SKM-1 (cell line): ENCODE measurements at regions not wholly inside any gene's neighbourhood (a gene's known extent, or its start where the extent isn't known, plus 50 kb on each side); places are given as distances from the start of the nearest gene placed in this dataset.

ENCODE experiments used
- DNase-seq: peaks from one replicate; lab custom pipeline; 2025; ENCODE audit not compliant: unreplicated experiment; lab: John Stamatoyannopoulos, UW

- no peak for DNase-seq
Measured at GRCh38 chr5:173826086-173826427, 62.1 kb upstream of the CPEB4 start.

- no peak for DNase-seq
Measured at GRCh38 chr5:173826428-173827350, 61.5 kb upstream of the CPEB4 start.

DNA sequence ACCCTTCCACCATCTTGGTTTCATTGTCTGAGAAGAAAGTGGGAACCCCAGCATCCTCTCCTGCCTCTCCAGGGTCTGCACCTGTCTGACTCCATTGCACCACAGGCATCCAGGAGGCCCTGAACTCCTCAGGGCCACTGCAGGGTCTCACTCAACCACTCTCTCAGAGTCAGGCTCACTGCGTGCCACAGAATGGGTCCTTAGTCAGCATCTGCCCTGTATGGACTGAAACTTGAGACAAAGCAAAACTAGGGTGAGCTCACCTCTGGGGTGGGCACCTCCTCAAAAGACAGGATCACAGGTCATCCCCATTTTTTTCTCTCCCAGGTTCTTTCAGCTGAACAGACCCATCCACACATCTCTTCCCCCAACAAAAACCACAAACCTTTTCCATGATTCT is 59.2 kb upstream of the CPEB4 start:
- DNase-seq, result no peak

DNA sequence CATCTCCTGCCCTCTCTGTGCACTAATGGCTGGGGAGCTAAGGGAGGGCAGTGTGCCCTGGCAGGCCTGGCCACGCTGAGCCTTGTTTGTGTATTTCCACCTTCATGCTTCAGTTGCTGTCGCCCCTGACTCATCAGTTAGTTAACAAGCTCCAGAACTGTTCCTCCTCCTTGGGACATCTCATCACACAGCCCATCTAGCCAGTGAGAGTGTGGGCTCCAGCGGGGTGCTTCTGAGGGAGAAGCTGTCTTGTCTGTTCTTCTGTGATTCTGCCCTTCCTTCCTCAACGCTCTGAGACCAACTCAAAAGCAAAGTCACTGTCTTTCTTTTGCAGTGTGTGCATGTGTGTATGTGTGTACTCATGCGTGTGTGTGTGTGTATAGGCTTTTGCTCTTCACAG is 58.3 kb upstream of the CPEB4 start:
- DNase-seq, result no peak

DNA sequence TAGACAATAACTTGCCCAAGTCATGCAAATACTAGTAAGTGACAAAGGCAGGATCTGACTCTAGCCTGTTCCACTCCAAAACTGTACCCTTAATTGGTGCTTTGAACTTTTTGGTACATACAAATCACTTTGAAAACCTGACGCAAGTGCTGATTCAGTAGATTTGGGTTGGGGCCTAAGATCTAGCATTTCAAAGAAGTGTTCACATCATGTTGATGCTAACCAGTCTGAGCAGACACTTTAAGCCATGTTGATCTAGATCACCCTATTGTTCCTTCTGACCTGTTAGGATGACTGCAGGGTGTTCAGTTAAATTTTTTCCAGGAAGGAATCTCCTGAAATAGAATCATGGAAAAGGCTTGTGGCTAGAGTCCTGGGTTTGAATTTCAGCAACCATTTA is 57.7 kb upstream of the CPEB4 start:
- no peak for DNase-seq

DNA sequence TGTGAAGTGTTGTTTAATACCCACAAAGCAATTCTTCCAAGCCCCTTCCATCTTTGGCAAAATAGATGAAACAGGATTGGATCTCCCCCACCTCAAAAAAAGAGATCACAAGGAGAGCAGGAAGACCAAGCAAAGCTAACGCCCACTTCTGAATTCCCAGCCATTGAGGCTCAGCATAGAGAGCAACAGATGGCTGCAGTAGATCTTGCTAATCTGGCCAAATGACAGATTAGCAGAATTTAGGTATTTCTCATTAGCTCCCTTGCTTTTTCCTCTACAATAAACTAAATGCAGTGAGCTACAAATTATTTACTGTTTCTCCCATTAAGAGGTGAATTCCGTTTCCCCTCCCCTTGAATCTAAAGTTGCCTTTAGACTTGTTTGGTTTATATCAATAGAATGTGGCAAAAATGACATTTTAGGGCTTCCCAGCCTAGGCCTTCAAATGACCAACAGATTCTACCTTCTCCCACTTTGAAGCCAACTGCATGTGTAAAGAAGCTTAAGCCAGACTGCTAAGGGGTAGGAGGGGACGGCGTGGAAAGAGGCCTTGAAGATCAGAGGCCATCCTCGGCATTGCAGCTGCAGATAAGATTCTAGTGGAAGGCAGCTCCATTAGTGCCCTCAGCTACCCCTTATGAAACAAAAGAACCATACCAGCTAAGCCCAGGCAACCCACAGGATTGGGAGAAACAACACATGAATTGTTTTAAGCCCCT is 56.8 kb upstream of the CPEB4 start:
- DNase-seq, result no peak

DNA sequence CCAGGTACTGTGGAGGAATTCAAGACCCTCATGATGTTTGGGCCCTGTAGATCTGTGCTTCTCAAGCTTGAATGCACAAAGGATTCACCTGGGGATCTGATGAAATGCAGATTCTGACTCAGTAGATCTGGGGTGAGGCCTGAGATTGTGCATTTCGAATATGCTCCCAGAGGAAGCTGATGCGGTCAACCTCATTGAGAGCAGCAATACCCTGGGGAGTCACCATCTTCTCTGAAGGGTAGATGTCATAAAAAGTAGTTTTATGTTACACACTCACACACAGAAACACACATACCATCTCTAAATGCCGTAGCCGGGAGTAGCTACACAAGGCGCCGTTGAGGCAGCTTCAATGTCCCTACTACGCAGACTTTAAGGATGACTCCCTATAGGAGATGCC is 55.8 kb upstream of the CPEB4 start:
- no peak for DNase-seq

- peak; percentile 46 for DNase-seq
Measured at GRCh38 chr5:173833196-173833985, 54.8 kb upstream of the CPEB4 start.

GRCh38 chr5:173834071-173834771 is 53.9 kb upstream of the CPEB4 start:
- no peak for DNase-seq

DNA sequence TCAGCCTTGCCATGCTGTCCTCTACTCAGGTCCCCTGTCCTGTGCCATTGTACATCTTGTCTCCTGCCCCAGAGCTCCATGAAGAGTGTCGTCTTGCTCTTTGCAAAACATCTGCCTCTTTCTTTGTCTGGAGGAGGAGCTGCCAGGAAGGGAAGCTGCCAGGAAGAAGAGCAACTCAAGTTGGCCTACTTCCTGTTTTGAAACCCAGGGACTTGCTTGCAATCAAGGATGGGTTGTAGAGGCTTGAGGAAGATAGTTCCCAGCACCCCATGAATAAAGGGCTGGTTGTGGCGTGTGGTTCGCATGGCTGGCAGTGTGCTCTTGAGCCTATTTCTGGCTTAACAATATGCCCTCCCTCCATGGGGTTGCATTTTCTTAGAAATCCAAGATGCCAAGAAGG is 53.0 kb upstream of the CPEB4 start:
- DNase-seq, result peak; percentile 19

- DNase-seq, result no peak
Measured at GRCh38 chr5:173835661-173836060, 52.5 kb upstream of the CPEB4 start.

DNA sequence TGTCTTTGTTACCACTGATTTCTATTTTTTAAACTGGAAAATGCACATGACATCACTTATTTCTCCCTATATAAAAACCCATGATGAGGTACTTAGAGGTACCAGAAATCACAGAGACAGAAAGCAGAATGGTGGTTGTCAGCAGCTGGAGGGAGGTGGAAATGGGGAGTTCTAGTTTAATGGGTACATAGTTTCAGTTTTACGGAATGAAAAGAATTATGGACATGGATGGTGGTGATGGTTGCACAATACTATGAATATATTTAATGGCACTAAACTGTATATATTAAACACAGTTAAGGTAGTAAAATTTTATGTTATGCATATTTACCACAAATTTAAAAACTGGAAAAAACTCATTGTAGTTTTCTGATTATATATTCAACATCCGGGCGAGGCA is 50.5 kb upstream of the CPEB4 start:
- DNase-seq, result no peak
